HEK293T (cell line): ENCODE measurements at regions not wholly inside any gene's neighbourhood (a gene's known extent, or its start where the extent isn't known, plus 50 kb on each side); places are given as distances from the start of the nearest gene placed in this dataset.

ENCODE experiments used
- CTCF ChIA-PET: fragments of 350-600 bp; formaldehyde crosslinking; extraction: SDS; loops from one replicate; lab custom pipeline; 2021; ENCODE audit warnings: antibody characterized with exemption, inconsistent platforms; lab: Yijun Ruan, JAX
- POLR2A ChIA-PET: fragments of 350-600 bp; formaldehyde crosslinking; extraction: SDS; loops from one replicate; lab custom pipeline; 2020; ENCODE audit warnings: antibody characterized with exemption, inconsistent platforms; lab: Yijun Ruan, JAX
- DNase-seq: peaks from one replicate; pipeline ENCODE4 v3.0.0; 2012; ENCODE audit warnings: mixed read lengths; ENCODE audit errors: extremely low spot score
- ARNT ChIP-seq: fragments of 450-650 bp; IDR thresholded peaks from 2 replicates; pipeline ENCODE4 v1.6.1; 2017; ENCODE audit warnings: mild to moderate bottlenecking
- BHLHE40 ChIP-seq: fragments of 450-650 bp; IDR thresholded peaks from 2 replicates; pipeline ENCODE4 v1.6.1; 2016; ENCODE audit warnings: mild to moderate bottlenecking, moderate library complexity, borderline replicate concordance
- CTBP1 ChIP-seq: fragments of 450-650 bp; IDR thresholded peaks from 2 replicates; pipeline ENCODE4 v1.6.1; 2016; ENCODE audit warnings: borderline replicate concordance
- ELF4 ChIP-seq: fragments of 450-650 bp; IDR thresholded peaks from 2 replicates; pipeline ENCODE4 v1.6.1; 2017; ENCODE audit warnings: antibody characterized with exemption
- FOXA1 ChIP-seq: fragments of 450-650 bp; IDR thresholded peaks from 2 replicates; pipeline ENCODE4 v1.6.1; 2016; ENCODE audit warnings: mild to moderate bottlenecking
- FOXK2 ChIP-seq: fragments of 450-650 bp; IDR thresholded peaks from 2 replicates; pipeline ENCODE4 v1.6.1; 2016; ENCODE audit warnings: mild to moderate bottlenecking
- FOXM1 ChIP-seq: fragments of 450-650 bp; IDR thresholded peaks from 2 replicates; pipeline ENCODE4 v1.6.1; 2017; ENCODE audit warnings: mild to moderate bottlenecking, borderline replicate concordance
- HDGF ChIP-seq: fragments of 450-650 bp; IDR thresholded peaks from 2 replicates; pipeline ENCODE4 v1.6.1; 2017; ENCODE audit warnings: antibody characterized with exemption, borderline replicate concordance
- L3MBTL2 ChIP-seq: fragments of 450-650 bp; conservative IDR thresholded peaks from 2 replicates; pipeline ENCODE4 v1.6.1; 2016; ENCODE audit warnings: mild to moderate bottlenecking
- LEF1 ChIP-seq: fragments of 450-650 bp; IDR thresholded peaks from 2 replicates; pipeline ENCODE4 v1.6.1; 2017; ENCODE audit warnings: mild to moderate bottlenecking, borderline replicate concordance
- NFRKB ChIP-seq: fragments of 450-650 bp; IDR thresholded peaks from 2 replicates; pipeline ENCODE4 v1.6.1; 2016; ENCODE audit warnings: mild to moderate bottlenecking, moderate library complexity
- SP1 ChIP-seq: fragments of 450-650 bp; IDR thresholded peaks from 2 replicates; pipeline ENCODE4 v1.6.1; 2017
- SUZ12 ChIP-seq: fragments of 450-650 bp; IDR thresholded peaks from 2 replicates; pipeline ENCODE4 v1.6.1; 2016; ENCODE audit warnings: mild to moderate bottlenecking
- TARDBP ChIP-seq: fragments of 450-650 bp; IDR thresholded peaks from 2 replicates; pipeline ENCODE4 v1.6.1; 2016
- ZNF384 ChIP-seq: fragments of 450-650 bp; IDR thresholded peaks from 2 replicates; pipeline ENCODE4 v1.6.1; 2016
- TF ChIP-seq, protein P1 (sequence below): fragments of 450-650 bp; IDR thresholded peaks from 2 replicates; pipeline ENCODE4 v1.6.1; 2016

DNA sequence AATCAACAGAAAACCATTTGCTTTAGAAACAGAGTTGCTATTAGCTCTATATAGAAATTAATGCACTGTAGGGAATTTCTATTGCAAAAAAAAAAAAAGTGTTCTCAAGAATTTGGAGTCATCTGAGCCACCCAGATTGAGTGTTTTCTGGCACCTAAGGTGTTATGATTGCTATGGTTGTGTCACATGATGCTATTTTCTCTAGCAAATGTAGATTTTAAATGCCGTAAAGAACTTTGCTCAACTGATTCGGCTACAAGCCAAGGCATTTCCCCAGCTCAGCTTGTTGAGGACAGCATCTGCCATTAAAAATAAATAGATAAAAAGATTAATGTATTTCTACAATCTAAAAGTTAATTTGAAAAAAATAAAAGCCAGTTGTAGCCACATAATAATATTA is 712.8 kb downstream of the FAT4 start:
- ChIA-PET CTCF (no interaction called here), POLR2A (no interaction called here)
- TF ChIP-seq NFRKB (no peak), ZNF384 (no peak), FOXA1 (no peak), BHLHE40 (no peak), HDGF (no peak), L3MBTL2 (no peak), FOXK2 (no peak), ELF4 (no peak), CTBP1 (no peak), LEF1 (no peak)
- no peak for DNase-seq

DNA sequence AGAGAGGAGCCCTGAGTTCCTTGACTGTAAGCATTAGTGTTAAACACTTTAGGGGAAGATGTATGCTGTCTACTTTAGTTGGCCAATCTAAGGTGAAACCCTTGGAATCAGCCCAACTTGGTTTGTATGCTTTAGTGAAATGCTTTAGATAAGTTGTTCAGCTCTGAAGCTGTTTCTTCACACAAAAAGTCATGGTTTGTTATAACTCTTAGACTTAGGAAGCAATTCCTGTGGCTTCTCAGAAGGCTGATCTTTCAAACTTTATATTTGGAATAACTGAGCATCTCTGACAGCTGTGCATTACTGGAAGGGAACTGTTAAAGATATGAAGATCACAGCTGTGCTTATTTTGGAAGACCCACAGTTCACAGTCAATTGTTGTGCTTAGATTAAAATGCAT is 714.1 kb downstream of the FAT4 start:
- TF ChIP-seq CTBP1, result no peak
- no peak for TF ChIP-seq FOXM1
- no peak for TF ChIP-seq SP1
- no peak for TF ChIP-seq ARNT
- TF ChIP-seq BHLHE40, result no peak
- TF ChIP-seq FOXA1, result no peak
- no peak for DNase-seq
- CTCF ChIA-PET, result no interaction called here
- POLR2A ChIA-PET, result no interaction called here

GRCh38 chr4:126037231-126037630 is 722.5 kb downstream of the FAT4 start:
- POLR2A ChIA-PET, result no interaction called here
- TF ChIP-seq ARNT (no peak), NFRKB (no peak), ZNF384 (no peak), BHLHE40 (no peak), TARDBP (no peak), LEF1 (no peak), FOXK2 (no peak), SUZ12 (no peak), FOXA1 (no peak), CTBP1 (no peak), HDGF (no peak), ELF4 (no peak)
- TF ChIP-seq, protein P1, sequence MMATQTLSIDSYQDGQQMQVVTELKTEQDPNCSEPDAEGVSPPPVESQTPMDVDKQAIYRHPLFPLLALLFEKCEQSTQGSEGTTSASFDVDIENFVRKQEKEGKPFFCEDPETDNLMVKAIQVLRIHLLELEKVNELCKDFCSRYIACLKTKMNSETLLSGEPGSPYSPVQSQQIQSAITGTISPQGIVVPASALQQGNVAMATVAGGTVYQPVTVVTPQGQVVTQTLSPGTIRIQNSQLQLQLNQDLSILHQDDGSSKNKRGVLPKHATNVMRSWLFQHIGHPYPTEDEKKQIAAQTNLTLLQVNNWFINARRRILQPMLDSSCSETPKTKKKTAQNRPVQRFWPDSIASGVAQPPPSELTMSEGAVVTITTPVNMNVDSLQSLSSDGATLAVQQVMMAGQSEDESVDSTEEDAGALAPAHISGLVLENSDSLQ, result no peak
- CTCF ChIA-PET, result no interaction called here
- DNase-seq, result no peak

DNA sequence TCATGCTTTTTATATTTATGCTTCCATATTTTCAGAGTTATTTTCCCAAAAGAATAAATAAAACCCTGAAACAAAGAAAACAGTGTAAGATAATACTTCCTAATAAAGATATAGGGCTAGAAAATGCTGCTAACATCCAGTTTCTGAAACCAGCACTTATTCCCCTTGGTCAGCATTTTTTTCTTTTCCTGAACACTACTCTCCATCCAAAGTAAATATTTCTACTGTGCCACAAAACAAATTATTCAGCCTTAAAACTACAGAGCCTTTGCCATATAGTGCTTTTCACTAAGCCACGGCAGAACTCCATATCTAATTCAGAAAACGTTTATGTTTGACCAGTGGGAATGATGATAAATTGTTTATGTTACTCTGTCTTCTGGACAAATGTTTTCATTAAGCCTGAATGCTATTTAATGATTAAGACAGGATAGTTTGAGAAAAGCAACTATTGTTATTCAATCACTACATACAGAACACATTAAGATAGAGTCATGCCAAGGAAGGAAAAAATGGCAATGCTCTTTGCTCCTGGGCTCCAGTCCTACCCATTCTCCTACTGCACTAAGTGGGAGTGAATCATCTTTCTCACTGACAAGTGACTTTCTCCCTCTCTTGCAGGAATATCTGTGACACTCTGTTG is 723.9 kb downstream of the FAT4 start:
- ChIA-PET CTCF (interaction anchor here (0.6 kb wide), 1 partner anchor 723 kb away, joined by 3 read pairs; no protein-coding TSS in a partner anchor), POLR2A (no interaction called here)
- TF ChIP-seq ARNT, result no peak
- no peak for TF ChIP-seq TARDBP
- no peak for TF ChIP-seq FOXK2
- no peak for TF ChIP-seq ZNF384
- no peak for TF ChIP-seq CTBP1
- TF ChIP-seq NFRKB, result no peak
- TF ChIP-seq FOXA1, result no peak
- TF ChIP-seq FOXM1, result no peak
- TF ChIP-seq LEF1, result no peak
- no peak for TF ChIP-seq L3MBTL2
- no peak for TF ChIP-seq SUZ12
- TF ChIP-seq, protein P1, result no peak
- no peak for DNase-seq

DNA sequence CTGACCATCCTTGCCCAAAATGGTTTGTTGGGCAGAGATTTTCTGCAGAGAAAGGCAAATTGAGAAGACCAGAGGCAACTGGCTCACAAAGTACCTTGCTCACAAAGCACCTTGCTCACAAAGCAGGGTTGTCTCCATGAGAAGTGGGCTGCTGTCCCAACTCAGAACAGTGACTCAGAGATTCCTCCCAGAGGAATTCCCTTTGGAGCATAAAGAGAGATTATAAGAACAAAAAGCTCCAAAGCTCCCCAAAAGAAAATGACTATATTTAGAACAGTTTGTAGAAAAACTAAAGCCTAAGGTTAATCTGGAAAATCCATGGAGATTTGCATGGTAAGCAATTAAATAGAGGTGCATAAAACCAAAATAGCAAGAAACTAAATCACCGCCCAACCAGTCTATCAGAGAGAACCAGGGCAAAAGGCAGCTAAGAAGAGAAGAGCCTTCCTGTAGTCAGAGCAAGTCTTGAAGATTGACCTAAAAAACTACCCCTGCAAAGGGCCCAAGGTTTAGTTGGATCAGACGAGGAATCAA is 731.4 kb downstream of the FAT4 start:
- TF ChIP-seq FOXM1 (no peak), FOXK2 (no peak), L3MBTL2 (no peak), NFRKB (no peak), BHLHE40 (no peak), TARDBP (no peak), ZNF384 (no peak), LEF1 (no peak), SP1 (no peak), CTBP1 (no peak), SUZ12 (no peak), ELF4 (no peak), ARNT (no peak)
- TF ChIP-seq, protein P1, result no peak
- CTCF ChIA-PET, result no interaction called here
- no peak for DNase-seq
- POLR2A ChIA-PET, result no interaction called here

DNA sequence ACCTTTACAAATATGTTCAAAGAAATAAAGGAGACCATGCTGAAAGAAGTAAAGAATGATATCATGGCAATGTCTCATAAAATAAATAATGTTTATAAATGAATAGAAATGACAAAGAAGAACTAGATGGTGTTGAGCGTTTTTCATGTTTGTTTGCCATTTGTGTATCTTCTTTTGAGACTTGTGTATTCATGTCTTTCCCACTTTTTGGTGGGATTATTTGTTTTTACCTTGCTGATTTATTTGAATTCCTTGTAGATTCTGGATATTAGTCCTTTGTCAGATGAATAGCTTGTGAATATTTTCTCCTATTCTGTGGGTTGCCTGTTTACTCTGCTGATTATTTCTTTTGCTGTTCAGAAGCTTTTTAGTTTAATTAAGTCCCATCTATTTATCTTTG is 732.4 kb downstream of the FAT4 start:
- TF ChIP-seq ELF4, result no peak
- TF ChIP-seq FOXA1, result no peak
- TF ChIP-seq TARDBP, result no peak
- ChIA-PET POLR2A (no interaction called here), CTCF (no interaction called here)
- no peak for DNase-seq
